ENCODE measurements at regions not wholly inside any gene's neighbourhood (a gene's known extent, or its start where the extent isn't known, plus 50 kb on each side); places are given as distances from the start of the nearest gene placed in this dataset.

DNA sequence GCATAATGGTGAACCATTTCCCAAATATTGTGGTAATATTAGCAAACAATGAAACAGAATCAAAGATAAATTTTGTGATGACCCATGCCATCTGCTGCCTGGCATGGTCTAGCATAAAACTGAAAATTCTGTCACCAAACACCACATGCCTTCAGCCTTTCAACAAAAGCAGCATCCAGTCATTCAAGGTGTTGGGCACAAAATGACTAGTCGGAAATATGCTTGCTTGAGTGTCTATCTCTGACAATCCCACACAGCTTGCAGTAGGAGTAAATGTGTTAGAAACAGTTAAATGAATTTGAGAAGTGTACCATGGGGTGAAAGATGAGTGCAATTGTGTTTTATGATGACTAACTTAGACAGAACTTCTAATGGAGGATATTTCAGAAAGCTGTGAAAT is 61.7 kb upstream of the CDIN1 start (continued):
- TF ChIP-seq, protein P1, sequence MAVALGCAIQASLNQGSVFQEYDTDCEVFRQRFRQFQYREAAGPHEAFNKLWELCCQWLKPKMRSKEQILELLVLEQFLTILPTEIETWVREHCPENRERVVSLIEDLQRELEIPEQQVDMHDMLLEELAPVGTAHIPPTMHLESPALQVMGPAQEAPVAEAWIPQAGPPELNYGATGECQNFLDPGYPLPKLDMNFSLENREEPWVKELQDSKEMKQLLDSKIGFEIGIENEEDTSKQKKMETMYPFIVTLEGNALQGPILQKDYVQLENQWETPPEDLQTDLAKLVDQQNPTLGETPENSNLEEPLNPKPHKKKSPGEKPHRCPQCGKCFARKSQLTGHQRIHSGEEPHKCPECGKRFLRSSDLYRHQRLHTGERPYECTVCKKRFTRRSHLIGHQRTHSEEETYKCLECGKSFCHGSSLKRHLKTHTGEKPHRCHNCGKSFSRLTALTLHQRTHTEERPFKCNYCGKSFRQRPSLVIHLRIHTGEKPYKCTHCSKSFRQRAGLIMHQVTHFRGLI (CRISPR knock-in tag; IDR thresholded peaks at IDR 0.05): no peak
- TF ChIP-seq RBM14 (IDR thresholded peaks at IDR 0.05; ENCODE audit: borderline replicate concordance, insufficient read depth, low read depth, low read length) (no peak), CBX1 (IDR thresholded peaks at IDR 0.05; ENCODE audit: low read depth) (no peak), PCBP2 (IDR thresholded peaks at IDR 0.05; ENCODE audit: low read depth, low read length, poor library complexity, severe bottlenecking) (no peak), FOXA3 (CRISPR knock-in tag; conservative IDR thresholded peaks at IDR 0.05 in 1 of 2, IDR thresholded peaks at IDR 0.05 in 1 of 2) (no peak), ELF2 (CRISPR knock-in tag; IDR thresholded peaks at IDR 0.05) (no peak)

DNA sequence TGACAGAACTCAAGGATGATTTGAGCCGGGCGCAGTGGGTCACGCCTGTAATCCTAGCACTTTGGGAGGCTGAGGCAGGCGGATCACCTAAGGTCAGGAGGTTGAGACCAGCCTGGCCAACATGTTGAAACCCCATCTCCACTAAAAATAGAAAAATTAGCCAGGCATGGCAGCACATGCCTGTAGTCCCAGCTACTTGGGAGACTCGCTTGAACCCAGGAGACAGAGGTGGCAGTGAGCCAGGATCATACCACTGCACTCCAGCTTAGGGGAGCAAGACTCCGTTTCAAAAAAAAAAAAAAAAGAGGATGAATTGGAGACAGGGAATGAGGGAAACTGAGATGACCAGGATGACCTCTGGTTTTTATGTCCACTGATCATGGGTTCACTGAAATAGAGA is 60.4 kb upstream of the CDIN1 start:
- H3K9me3 ChIP-seq (replicated peaks; ENCODE audit: control insufficient read depth, insufficient read depth, low read depth, low read length): no peaks in the 10 kb centered on the region
- H3K27me3 ChIP-seq (ENCODE audit: control insufficient read depth in 2 of 2, insufficient read depth in 2 of 2, low read length in 2 of 2): peaks cover 0 to 2% of the 10 kb centered on the region in 2 experiments; a peak in 1 of 5 replicates
- 8% methylated on average over 5 of the region's 6 CpGs for WGBS (ENCODE audit: insufficient coverage, low coverage, missing lambda C conversion rate)
- H3K36me3 ChIP-seq (ENCODE audit: control insufficient read depth, insufficient read depth, low read length): no peaks in the 10 kb centered on the region
- H3K9me1 ChIP-seq (ENCODE audit: control insufficient read depth, insufficient read depth, low read length): no peaks in the 10 kb centered on the region
- H3K27ac ChIP-seq (ENCODE audit: extremely low read depth, low read depth, low read length): no peak overlapping the region
- H3K9ac ChIP-seq (ENCODE audit: insufficient read depth in 1 of 2, low read depth in 2 of 2, low read length in 2 of 2): no peak overlapping the region
- H2AFZ ChIP-seq (ENCODE audit: low read depth, low read length): no peak overlapping the region
- H4K20me1 ChIP-seq (replicated peaks; ENCODE audit: control insufficient read depth, insufficient read depth, low read length): no peaks in the 10 kb centered on the region
- ATAC-seq: no peak
- CTCF ChIA-PET (ENCODE audit: low intra/inter-chr PET ratio): interaction anchor here (0.6 kb wide), 1 partner anchor 346 kb away, joined by 4 read pairs; no protein-coding TSS in a partner anchor
- POLR2A ChIA-PET: no interaction called here
- no peak overlapping the region for H3K4me3 ChIP-seq
- no peak for FAIRE-seq
- DNase-seq (ENCODE audit: extremely low read depth in 1 of 4, low spot score in 3 of 4): no peak
- intact Hi-C loops (cut with micrococcal nuclease) (no loop called here), in situ Hi-C loops (cut with MboI) (loop anchor here (25.0 kb wide), 1 partner anchor 1368 kb away; no protein-coding TSS in a partner anchor)
- H3K4me2 ChIP-seq (ENCODE audit: insufficient read depth, low read length): no peak overlapping the region
- no peaks in the 10 kb centered on the region for H3K4me1 ChIP-seq (replicated peaks in 1 of 2; ENCODE audit: control insufficient read depth in 2 of 2, insufficient read depth in 2 of 2, low read length in 2 of 2)
- no TSS peak for BruUV-seq (replicated peaks)
- H3K79me2 ChIP-seq (ENCODE audit: control insufficient read depth, insufficient read depth, low read length): no peaks in the 10 kb centered on the region
- TF ChIP-seq, protein P2, sequence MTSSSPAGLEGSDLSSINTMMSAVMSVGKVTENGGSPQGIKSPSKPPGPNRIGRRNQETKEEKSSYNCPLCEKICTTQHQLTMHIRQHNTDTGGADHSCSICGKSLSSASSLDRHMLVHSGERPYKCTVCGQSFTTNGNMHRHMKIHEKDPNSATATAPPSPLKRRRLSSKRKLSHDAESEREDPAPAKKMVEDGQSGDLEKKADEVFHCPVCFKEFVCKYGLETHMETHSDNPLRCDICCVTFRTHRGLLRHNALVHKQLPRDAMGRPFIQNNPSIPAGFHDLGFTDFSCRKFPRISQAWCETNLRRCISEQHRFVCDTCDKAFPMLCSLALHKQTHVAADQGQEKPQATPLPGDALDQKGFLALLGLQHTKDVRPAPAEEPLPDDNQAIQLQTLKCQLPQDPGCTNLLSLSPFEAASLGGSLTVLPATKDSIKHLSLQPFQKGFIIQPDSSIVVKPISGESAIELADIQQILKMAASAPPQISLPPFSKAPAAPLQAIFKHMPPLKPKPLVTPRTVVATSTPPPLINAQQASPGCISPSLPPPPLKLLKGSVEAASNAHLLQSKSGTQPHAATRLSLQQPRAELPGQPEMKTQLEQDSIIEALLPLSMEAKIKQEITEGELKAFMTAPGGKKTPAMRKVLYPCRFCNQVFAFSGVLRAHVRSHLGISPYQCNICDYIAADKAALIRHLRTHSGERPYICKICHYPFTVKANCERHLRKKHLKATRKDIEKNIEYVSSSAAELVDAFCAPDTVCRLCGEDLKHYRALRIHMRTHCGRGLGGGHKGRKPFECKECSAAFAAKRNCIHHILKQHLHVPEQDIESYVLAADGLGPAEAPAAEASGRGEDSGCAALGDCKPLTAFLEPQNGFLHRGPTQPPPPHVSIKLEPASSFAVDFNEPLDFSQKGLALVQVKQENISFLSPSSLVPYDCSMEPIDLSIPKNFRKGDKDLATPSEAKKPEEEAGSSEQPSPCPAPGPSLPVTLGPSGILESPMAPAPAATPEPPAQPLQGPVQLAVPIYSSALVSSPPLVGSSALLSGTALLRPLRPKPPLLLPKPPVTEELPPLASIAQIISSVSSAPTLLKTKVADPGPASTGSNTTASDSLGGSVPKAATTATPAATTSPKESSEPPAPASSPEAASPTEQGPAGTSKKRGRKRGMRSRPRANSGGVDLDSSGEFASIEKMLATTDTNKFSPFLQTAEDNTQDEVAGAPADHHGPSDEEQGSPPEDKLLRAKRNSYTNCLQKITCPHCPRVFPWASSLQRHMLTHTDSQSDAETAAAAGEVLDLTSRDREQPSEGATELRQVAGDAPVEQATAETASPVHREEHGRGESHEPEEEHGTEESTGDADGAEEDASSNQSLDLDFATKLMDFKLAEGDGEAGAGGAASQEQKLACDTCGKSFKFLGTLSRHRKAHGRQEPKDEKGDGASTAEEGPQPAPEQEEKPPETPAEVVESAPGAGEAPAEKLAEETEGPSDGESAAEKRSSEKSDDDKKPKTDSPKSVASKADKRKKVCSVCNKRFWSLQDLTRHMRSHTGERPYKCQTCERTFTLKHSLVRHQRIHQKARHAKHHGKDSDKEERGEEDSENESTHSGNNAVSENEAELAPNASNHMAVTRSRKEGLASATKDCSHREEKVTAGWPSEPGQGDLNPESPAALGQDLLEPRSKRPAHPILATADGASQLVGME (CRISPR knock-in tag; IDR thresholded peaks at IDR 0.05): no peak
- TF ChIP-seq MCM7 (IDR thresholded peaks at IDR 0.05) (no peak), RBM15 (IDR thresholded peaks at IDR 0.05; ENCODE audit: insufficient read depth, low read length) (no peak), CBX1 (IDR thresholded peaks at IDR 0.05; ENCODE audit: low read depth) (no peak)
- TF ChIP-seq, protein P3, sequence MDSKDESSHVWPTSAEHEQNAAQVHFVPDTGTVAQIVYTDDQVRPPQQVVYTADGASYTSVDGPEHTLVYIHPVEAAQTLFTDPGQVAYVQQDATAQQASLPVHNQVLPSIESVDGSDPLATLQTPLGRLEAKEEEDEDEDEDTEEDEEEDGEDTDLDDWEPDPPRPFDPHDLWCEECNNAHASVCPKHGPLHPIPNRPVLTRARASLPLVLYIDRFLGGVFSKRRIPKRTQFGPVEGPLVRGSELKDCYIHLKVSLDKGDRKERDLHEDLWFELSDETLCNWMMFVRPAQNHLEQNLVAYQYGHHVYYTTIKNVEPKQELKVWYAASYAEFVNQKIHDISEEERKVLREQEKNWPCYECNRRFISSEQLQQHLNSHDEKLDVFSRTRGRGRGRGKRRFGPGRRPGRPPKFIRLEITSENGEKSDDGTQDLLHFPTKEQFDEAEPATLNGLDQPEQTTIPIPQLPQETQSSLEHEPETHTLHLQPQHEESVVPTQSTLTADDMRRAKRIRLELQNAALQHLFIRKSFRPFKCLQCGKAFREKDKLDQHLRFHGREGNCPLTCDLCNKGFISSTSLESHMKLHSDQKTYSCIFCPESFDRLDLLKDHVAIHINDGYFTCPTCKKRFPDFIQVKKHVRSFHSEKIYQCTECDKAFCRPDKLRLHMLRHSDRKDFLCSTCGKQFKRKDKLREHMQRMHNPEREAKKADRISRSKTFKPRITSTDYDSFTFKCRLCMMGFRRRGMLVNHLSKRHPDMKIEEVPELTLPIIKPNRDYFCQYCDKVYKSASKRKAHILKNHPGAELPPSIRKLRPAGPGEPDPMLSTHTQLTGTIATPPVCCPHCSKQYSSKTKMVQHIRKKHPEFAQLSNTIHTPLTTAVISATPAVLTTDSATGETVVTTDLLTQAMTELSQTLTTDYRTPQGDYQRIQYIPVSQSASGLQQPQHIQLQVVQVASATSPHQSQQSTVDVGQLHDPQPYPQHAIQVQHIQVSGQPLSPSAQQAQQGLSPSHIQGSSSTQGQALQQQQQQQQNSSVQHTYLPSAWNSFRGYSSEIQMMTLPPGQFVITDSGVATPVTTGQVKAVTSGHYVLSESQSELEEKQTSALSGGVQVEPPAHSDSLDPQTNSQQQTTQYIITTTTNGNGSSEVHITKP (IDR thresholded peaks at IDR 0.05; ENCODE audit: partially characterized antibody): peak; percentile 82
